GM21786 (cell line): ENCODE measurements at regions not wholly inside any gene's neighbourhood (a gene's known extent, or its start where the extent isn't known, plus 50 kb on each side); places are given as distances from the start of the nearest gene placed in this dataset.
"Not testable (repeated sequence)": the region's sequence is repeated elsewhere in the genome, so short reads cannot be mapped to it uniquely, and the experiment has no call there.

Source experiments
- ATAC-seq: cut with Tn5 transposase; IDR thresholded peaks from one replicate; pipeline ENCODE4 v1.9.1; 2021; ENCODE audit not compliant: unreplicated experiment

DNA sequence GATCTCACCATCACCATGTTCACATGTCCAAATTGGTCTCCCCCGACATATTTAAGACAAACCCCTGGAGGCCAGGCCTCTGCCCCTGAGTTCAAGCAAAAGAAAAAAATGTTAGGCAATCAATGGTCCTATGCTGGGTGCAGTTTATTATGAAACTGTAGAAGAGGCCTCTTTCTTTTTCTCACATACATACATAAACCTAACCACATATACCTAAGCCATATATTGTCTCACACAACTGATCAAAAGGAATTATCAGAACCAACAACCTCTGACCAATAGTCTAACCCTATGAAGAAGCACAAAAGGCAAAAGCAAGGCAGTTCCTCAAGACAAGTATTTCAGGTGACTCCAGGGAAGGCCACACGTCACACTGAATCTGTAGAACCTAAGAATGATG is 49.9 kb downstream of the ILRUN start:
- ATAC-seq = no peak

DNA sequence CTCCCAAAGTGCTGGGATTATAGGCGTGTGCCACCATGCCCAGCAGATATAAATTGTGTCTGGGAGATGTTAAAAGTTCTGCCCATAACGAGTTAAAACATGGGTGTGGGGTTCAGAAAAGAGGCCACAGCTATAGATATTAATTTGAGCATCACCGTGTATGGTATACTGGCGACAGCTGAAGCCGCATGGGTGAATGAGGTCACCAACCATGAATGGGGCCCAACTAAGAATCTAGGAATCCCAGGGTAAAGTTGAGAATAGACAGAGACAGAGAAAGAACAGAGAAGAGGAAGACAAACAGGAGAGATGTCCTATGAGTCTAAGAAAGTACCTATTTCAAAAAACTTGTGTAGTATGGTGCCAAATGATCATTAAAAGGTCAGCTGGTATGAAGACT is 50.9 kb downstream of the ILRUN start:
- no peak for ATAC-seq

DNA sequence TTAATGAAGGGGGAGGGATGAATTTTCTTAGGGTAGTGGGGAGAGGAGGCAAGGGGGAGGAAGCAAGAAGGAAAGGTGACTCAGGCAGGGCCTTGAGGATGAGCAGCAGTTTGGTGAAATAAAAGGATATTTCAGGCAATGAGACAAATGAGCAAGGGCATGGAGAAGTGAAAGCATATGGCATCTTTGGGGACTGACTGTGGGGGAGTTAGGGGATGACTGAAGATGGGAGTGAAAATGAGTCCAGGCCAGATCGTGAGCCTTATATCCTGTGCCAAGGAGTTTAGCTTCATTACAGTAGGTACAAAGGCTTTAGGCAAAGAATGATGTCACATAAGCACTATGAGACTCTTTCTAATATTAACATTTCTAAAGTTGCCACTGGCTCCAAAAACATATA is 51.9 kb downstream of the ILRUN start:
- ATAC-seq = no peak

DNA sequence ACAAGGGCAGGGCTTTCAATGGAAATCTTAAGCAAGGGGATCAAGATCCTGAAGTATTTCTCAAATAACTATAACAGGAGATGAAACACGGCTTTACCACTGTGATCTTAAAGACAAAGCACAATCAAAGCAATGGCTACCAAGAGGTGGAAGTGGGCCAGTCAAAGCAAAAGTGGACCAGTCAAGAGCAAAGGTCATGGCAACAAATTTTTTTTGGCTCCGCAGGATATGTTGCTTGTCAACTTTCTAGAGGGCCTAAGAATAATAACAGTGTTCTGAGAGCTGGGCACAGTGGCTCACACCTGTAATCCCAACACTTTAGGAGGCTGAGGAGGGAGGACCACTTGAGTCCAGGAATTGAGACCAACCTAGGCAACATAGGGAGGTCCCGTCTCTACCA is 54.1 kb downstream of the ILRUN start:
- ATAC-seq = no peak

DNA sequence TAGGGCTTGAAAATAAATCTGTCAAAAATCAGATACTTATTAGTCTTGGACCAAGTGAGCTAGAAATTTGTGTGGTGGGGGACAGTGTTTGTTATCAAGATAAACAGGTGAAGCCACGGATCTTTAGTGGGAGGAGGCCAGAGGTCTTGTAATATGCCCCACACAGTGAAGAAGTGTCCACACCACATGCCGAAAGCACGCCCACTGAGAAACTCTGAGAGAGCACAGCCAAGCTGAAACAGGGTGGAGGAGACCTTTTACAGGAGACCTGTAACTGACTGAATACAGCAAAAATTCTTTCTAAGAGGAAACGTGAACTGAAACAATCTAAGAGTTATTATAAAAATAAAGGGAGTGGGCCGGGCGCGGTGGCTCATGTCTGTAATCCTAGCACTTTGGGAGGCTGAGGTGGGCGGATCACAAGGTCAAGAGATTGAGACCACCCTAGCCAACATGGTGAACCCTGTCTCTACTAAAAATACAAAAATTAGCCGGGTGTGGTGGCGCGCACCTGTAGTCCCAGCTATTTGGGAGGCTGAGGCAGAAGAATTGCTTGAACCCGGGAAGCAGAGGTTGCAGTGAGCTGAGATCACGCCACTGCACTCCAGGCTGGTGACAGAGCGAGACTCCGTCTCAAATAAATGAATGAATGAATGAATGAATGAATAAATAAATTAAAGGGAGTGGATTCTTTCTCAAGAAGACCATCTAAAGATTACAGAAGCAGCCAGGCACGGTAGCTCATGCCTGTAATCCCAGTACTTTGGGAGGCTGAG is 56.3 kb downstream of the ILRUN start:
- not testable (repeated sequence) for ATAC-seq

DNA sequence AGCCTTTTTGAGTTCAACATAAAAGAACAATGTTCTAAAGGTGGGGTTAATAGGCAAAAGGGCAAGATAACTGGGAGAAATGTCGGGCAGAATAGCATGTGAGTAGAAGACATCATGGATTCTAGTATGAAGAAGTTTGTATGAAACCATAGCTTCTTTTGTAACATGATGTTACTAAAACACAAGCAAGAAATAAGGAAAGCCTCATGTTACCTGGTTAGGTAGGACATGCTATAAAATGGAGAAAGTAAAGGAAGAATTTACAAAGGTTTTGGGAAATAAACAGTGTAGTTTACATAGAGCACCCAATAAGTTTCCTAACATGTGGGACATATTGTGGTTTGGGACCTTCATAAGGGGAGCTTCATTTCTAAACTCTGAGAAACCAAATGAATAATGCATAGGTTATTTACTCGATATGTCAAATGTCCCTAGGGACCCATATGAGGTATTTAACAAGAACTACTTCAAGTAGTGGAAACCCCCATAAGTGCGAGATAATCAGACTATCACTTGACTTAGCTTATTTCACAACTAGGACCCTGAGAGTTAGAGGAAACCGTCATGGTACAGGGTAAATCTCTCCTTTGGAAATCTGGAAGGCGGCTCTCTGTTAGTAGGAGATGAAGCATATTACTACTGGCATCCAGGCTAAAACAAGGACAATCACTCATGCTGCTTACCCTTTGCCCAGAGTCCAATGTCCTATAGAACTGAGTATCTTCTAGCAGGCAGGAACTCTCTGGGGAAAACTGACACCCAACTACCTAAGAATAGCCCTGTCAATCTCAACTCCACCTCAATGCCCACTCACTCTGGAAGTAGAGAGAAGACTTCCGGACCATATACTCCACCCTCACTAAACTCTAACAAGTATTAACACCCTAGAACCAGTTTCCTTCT is 57.5 kb downstream of the ILRUN start:
- peak; percentile 79 for ATAC-seq

DNA sequence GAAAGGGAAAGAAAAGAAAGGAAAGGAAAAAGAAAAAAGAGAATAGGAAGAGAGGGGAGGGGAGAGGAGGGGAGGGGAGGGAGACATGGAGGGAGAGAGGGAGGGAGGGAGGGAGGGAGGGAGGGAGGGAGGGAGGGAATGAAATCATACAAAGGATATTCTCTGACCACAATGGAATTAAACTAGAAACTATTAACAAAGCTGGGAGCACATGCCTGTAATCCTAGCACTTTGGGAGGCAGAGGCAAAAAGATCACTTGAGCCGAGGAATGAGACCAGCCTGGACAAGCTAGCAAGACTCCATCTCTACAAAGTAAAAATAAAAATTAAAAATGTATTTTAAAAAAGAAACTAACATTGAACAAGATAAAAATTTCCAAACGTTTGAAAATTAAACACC is 62.8 kb downstream of the ILRUN start:
- ATAC-seq = no peak

DNA sequence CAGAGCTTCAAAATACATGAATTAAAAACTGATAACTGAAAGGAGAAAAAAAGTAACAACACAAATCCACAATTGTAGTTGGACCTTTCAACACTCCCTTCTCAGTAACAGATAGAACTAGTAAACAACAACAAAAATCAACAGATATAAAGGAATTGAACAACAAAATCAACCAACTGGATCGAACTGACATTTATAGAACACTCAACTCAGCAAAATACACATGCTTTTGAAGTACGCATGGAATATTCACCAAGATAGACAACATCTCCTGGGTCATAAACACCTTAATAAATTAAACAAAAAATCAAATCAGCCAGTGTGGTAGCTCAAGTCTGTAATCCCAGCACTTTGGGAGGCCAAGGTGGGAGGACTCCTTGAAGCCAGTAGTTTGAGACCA is 63.3 kb downstream of the ILRUN start:
- ATAC-seq = no peak

DNA sequence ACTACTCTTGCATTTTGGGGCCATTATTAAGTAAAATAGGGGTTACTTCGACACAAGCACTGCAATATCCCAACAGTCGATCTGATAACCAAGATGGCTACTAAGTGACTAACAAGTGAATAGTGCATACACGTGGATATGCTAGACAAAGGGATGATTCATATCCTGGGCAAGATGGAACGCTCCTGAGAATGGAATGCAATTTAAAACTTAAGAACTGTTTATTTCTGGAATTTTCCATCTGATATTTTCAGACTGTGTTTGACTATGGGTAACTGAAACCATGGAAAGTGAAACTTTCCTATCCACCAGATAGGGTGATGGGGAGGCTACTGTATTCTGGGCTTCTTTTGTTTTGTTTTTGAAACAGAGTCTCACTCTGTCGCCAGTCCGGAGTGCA is 66.5 kb downstream of the ILRUN start:
- ATAC-seq = no peak

DNA sequence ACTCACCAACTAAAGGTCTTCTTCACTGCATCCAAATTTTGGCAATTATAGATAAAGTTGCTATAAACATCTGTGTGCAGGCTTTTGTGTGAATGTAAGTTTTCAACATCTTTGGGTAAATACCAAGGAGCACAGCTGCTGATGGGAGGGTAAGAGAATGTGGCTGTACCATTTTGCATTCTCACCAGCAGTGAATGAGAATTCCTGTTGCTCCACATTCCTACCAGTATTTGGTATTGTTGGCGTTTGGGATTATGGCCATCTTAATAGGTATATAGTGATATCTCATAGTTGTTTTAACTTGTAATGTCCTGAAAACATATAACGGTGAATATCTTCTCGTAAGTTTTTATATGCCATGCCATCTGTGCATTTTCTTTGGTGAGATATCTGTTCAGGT is 69.3 kb downstream of the ILRUN start:
- no peak for ATAC-seq

DNA sequence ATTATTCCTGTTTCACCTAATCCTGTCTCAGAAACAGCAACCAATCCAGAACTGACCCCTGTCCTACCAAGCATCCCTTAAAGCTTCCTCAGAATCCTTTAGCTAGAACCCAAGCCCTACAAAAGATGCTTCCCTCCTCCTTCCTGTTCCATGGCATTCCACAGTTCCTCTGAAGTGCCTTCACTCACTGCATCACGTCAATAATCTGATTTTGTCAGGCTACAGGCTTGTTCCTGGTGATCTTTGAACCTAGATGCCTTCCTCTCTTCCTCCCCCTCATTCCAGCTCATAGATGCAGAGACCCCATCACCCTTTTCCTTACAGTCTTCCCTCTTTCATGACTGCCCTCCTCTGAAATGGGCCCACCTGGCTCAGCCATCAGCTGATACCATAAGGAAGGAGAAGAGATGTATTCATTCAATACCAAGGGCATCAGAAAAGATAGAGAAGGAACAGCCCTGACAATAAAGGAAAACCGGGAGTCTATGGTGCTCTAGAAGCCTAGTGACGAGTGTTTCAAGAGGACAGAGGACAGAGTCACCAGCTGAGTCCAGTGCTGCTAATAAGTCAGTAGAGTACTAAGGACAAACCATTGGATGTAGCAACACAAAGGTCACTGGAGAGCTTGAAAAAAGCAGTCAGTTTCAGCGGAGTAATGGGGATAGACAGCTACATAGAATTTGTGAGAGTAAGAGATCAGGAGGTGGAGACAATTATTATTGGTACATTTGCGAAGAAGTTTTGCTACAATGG is 62.5 kb upstream of the SPDEF start:
- ATAC-seq = no peak

DNA sequence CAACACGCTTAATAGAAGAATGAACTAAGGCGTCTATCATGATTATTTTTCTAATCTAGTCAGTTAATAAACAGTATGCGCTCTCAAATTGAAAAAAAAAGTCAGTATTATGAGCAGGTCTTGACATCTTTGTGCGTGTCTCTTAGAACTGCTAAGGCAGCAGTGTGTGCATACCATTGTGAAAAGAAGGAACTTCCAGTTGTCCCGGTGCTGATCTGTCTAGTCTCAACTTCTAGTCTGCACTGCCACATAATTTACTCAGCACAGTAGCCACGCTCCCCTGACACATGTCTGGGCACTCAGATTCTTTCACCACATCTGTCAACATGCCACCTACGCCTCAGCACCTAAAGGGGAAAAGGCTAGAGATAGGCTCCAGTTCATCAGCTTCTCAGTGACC is 61.1 kb upstream of the SPDEF start:
- ATAC-seq = no peak

DNA sequence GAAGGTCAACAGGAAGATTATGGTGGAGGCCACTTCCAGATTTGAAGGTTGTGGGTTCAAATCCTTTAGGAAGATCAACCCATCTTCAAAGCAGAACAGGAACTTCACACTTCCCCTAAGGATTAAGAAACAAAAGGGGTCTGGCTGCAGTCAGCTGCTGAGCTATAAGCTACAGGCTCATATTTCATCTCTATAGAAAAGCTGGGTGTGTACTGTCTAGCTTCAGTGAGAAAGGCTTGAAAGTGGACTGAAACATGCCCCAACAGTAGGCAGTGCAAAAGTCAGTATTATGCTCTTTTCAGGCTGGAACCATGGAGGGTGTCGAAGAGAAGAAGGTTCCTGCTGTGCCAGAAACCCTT is 60.1 kb upstream of the SPDEF start:
- ATAC-seq = no peak

DNA sequence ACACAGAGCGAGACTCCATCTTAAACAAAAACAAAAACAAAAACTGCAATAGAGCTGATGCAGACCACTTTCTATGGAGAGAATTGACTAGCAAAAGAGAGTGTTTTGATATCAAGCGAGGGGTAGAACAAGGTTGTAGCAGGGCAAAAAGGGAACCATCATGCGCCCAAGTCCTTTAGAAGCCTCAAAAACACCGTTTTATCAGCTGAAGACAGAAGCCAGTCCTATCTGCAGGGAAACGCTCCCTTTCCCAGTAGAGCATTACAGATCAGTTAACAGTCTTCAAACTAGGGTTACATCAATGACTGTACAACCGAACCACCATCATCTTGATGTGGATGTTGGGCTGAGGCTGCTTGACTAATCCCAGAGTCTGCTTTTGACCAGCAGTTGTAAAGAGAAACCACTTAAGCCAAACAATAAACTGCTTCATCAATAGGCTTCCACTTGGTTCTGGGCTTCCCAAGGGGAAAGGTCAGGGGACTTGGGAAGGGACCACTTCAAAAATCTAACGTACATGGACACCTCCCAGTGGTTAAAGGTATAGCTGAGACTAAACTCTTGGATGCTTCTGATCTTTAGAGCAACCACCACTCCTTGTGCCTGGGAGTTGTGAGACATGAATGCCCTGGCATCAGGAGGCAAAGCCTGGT is 59.6 kb upstream of the SPDEF start:
- no peak for ATAC-seq

DNA sequence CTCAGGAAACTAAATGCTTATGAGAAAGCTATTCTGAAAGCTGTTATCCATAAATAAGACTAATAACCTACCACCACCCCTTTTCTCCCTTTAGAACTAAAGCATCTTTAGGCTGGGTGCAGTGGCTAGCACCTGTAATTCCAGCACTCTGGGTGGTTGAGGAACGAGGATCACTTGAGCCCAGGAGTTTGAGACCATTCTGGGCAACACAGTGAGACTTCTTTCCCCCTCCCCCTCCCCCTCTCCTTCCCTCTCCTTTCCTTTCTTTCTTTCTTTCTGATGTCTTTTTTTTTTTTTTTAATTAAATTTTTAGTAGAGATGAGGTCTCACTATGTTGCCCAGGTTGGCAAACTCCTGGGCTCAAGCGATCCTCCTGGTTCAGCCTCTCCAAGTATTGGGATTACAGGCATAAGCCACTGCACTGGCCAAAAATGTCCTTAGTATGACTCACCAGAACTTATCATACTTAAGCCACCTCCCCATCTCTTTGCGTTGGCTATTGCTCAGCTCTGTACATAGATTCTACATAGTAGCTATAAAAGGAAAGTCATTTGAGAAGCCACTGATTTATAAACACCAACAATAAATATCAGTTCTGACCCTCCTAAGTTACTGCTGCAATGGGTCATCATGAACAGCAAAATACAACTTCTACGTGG is 54.8 kb upstream of the SPDEF start:
- no peak for ATAC-seq

DNA sequence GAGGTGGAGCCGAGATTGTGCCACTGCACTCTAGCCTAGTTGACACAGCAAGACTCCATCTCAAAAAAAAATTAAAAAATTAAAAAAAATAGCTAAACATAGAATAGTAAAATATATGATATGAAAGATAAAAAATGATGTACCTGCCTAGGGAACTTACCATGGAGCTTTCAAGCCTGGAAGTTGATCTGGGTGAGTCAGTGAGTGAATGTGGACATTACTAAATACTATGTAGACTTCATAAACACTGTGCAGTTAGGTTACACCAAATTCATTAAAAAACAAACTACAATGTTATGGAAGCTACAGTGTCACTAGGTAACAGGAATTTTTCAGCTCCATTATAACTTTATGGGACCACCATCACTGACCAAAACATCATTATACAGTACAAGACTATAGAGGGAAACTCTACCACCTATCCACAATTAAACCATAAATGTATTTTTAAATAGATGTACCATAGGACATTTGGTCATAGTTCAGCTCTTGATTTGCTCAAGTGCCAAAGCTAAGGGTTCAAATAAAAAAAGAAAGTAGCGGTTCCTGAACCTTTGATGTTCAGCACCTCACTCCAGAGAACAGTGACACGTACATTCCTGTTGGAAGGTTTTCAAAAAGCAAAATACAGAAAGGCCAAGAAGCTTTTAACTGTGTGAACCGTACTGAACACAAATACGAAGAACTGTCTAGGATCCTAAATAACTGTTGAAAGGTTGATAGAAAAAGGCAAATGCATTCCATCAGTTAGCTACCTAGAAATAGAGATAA is 52.4 kb upstream of the SPDEF start:
- ATAC-seq = no peak

DNA sequence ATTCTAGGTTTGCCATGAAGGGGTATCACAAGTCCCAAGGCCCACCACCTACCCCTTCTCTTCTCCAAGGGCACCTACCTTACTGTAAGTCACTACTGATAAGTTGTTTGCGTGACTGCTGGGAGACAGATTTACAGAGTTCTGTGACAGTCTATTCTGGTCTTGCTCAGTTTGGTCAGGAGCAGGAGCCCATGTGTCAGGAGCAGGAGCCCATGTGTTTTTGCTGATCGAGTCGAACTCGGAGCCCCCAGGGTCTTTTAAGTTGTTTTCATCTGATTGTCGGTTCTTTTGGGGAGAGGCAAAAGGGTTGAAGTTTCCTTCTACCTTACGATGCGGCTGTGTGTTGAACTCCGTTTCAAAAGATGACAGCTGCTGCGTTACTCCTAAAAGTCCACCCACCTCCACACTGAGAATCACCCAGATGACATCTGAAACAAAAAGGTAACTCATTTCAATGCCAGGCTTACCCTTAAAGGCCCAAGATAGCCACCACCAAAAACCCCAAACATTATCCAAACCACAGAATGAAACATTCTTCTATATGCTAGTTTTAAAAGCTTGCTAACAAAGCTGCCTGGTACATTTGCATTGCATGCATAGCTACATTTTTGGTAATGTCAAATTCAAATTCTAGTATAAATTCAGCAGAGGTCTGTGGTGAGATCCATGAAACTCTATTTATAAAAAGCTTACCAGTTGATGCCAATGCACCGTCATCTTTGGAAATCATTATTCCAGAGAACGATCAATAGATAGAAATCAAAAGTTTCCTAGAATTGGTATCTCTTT is 50.5 kb upstream of the SPDEF start:
- ATAC-seq = no peak
